ENCODE measurements at regions not wholly inside any gene's neighbourhood (a gene's known extent, or its start where the extent isn't known, plus 50 kb on each side); places are given as distances from the start of the nearest gene placed in this dataset.

GRCh38 chr1:163836481-163836880, 514.7 kb downstream of the NUF2 start:
- no peak for TF ChIP-seq SETDB1 (IDR thresholded peaks at IDR 0.05; ENCODE audit: insufficient read length, low read length)
- no peak for TF ChIP-seq ZNF202 (tag by site-specific recombination; IDR thresholded peaks at IDR 0.05; ENCODE audit: borderline replicate concordance)
- TF ChIP-seq CTCF (tag by site-specific recombination; IDR thresholded peaks at IDR 0.05): no peak

Measured in HEK293 (cell line).